MCF 10A (cell line): ENCODE measurements at regions not wholly inside any gene's neighbourhood (a gene's known extent, or its start where the extent isn't known, plus 50 kb on each side); places are given as distances from the start of the nearest gene placed in this dataset.
"Not testable (repeated sequence)": the region's sequence is repeated elsewhere in the genome, so short reads cannot be mapped to it uniquely, and the experiment has no call there.

Source experiments
- BruUV-seq: library from RNA; stranded (reverse); fragments of 400-500 nt; replicated peaks from 2 replicates; lab custom pipeline; 2021; lab: Mats Ljungman, UMichigan
- CTCF ChIA-PET: fragments of 300-600 bp; sonication (Branson Sonifier 250); formaldehyde crosslinking; extraction: SDS; loops from one replicate; lab custom pipeline; 2021; ENCODE audit warnings: antibody characterized with exemption, inconsistent platforms; lab: Yijun Ruan, JAX
- POLR2A ChIA-PET: fragments of 300-600, 350-650 bp; sonication (Branson Sonifier 250); formaldehyde crosslinking; extraction: SDS; loops from one replicate; lab custom pipeline; 2020; ENCODE audit warnings: antibody characterized with exemption, inconsistent platforms; lab: Yijun Ruan, JAX
- DNase-seq: peaks from one replicate; pipeline ENCODE4 v3.0.0-alpha.2; 2018; ENCODE audit not compliant: unreplicated experiment
- H3K27ac Mint-ChIP-seq: one replicate; pipeline ENCODE4 v1.8.0; 2022; ENCODE audit warnings: mild to moderate bottlenecking, low read depth, mixed read lengths; ENCODE audit not compliant: unreplicated experiment
- H3K27me3 Mint-ChIP-seq: one replicate; pipeline ENCODE4 v1.8.0; 2022; ENCODE audit warnings: mixed read lengths; ENCODE audit not compliant: insufficient read depth, unreplicated experiment
- H3K36me3 Mint-ChIP-seq: one replicate; pipeline ENCODE4 v1.8.0; 2022; ENCODE audit warnings: mild to moderate bottlenecking, moderate library complexity, mixed read lengths; ENCODE audit not compliant: insufficient read depth, unreplicated experiment
- H3K4me1 Mint-ChIP-seq: one replicate; pipeline ENCODE4 v1.8.0; 2022; ENCODE audit warnings: mixed read lengths; ENCODE audit not compliant: insufficient read depth, unreplicated experiment
- H3K4me3 Mint-ChIP-seq: one replicate; pipeline ENCODE4 v1.8.0; 2022; ENCODE audit warnings: mild to moderate bottlenecking, moderate library complexity, mixed read lengths; ENCODE audit not compliant: unreplicated experiment
- H3K9me3 Mint-ChIP-seq: one replicate; pipeline ENCODE4 v1.8.0; 2022; ENCODE audit warnings: mixed read lengths; ENCODE audit not compliant: unreplicated experiment
- CTCF ChIP-seq: fragments of 200-600 bp; IDR thresholded peaks from one replicate; pipeline ENCODE4 v1.8.0; 2022; ENCODE audit warnings: antibody characterized with exemption, mild to moderate bottlenecking; ENCODE audit not compliant: unreplicated experiment
- intact Hi-C: fragments of 100-400 bp; cut with micrococcal nuclease; formaldehyde crosslinking; loops from 2 replicates; pipeline ENCODE4 v1.14.1; 2022

GRCh38 chr3:163185721-163186350, 1689.2 kb downstream of the OTOL1 start:
- no peak overlapping the region for H3K27ac Mint-ChIP-seq

GRCh38 chr3:163175970-163176369, 1679.4 kb downstream of the OTOL1 start:
- TF ChIP-seq CTCF: no peak
- ChIA-PET CTCF (interaction anchor here (0.5 to 0.8 kb wide), 2 partner anchors 119 to 398 kb away, joined by 3 read pairs; no protein-coding TSS in a partner anchor), POLR2A (no interaction called here)
- no peaks in the 10 kb centered on the region for H3K36me3 Mint-ChIP-seq
- BruUV-seq: no TSS peak
- H3K27me3 Mint-ChIP-seq: no peaks in the 10 kb centered on the region
- H3K4me3 Mint-ChIP-seq: no peak overlapping the region
- H3K9me3 Mint-ChIP-seq: peaks cover 22% of the 10 kb centered on the region
- no peak overlapping the region for H3K27ac Mint-ChIP-seq
- no peak for DNase-seq
- intact Hi-C loops: no loop called here
- peaks cover 6% of the 10 kb centered on the region for H3K4me1 Mint-ChIP-seq

More at GRCh38 chr3:163185721-163186350, 1689.2 kb downstream of the OTOL1 start:
- no peak for TF ChIP-seq CTCF
- BruUV-seq: no TSS peak
- intact Hi-C loops: no loop called here
- no peak for DNase-seq
- Mint-ChIP-seq H3K4me1 (no peaks in the 10 kb centered on the region), H3K4me3 (no peak overlapping the region), H3K27me3 (no peaks in the 10 kb centered on the region), H3K9me3 (peaks cover 7% of the 10 kb centered on the region), H3K36me3 (no peaks in the 10 kb centered on the region)
- CTCF ChIA-PET: no interaction called here
- POLR2A ChIA-PET: no interaction called here

GRCh38 chr3:163172513-163172912, 1675.9 kb downstream of the OTOL1 start:
- peaks cover 22% of the 10 kb centered on the region for H3K9me3 Mint-ChIP-seq
- H3K27ac Mint-ChIP-seq, CTCF ChIA-PET: not testable (repeated sequence)

GRCh38 chr3:163166197-163166596, 1669.6 kb downstream of the OTOL1 start:
- H3K36me3 Mint-ChIP-seq: no peaks in the 10 kb centered on the region
- no TSS peak for BruUV-seq
- ChIA-PET POLR2A (no interaction called here), CTCF (no interaction called here)
- no peak for DNase-seq
- peaks cover 10% of the 10 kb centered on the region for H3K9me3 Mint-ChIP-seq
- intact Hi-C loops: no loop called here
- no peaks in the 10 kb centered on the region for H3K4me1 Mint-ChIP-seq
- no peak for TF ChIP-seq CTCF
- H3K27me3 Mint-ChIP-seq: no peaks in the 10 kb centered on the region
- H3K4me3 Mint-ChIP-seq: no peak overlapping the region
- H3K27ac Mint-ChIP-seq: no peak overlapping the region

More at GRCh38 chr3:163172513-163172912, 1675.9 kb downstream of the OTOL1 start:
- DNase-seq, H3K4me3 Mint-ChIP-seq, H3K36me3 Mint-ChIP-seq, H3K27me3 Mint-ChIP-seq, intact Hi-C loops, H3K4me1 Mint-ChIP-seq, BruUV-seq: not testable (repeated sequence)
- POLR2A ChIA-PET: interaction anchor here (0.6 kb wide), 1 partner anchor 1253 kb away, joined by 3 read pairs; no protein-coding TSS in a partner anchor
